HEK293 (cell line): ENCODE measurements at regions not wholly inside any gene's neighbourhood (a gene's known extent, or its start where the extent isn't known, plus 50 kb on each side); places are given as distances from the start of the nearest gene placed in this dataset.

Experiments
- CTCF ChIA-PET: fragments of 350-600 bp; formaldehyde crosslinking; extraction: SDS; loops from one replicate; lab custom pipeline; 2021; ENCODE audit warnings: antibody characterized with exemption; lab: Yijun Ruan, JAX
- POLR2A ChIA-PET: fragments of 300-600 bp; formaldehyde crosslinking; extraction: SDS; loops from one replicate; lab custom pipeline; 2020; ENCODE audit warnings: antibody characterized with exemption, inconsistent platforms; lab: Yijun Ruan, JAX
- H3K27ac ChIP-seq: fragments of 200-500 bp; sonication (Bioruptor generic); 2 replicates; pipeline ENCODE4 v1.5.1; 2014; ENCODE audit warnings: low read depth, low read length, control low read depth, inconsistent platforms; ENCODE audit errors: extremely low read depth
- H3K36me3 ChIP-seq, 2 experiments: fragments of 200-500 bp in 1 of 2; sonication (Bioruptor generic) in 1 of 2; 1 replicate in 1 of 2; 2 replicates in 1 of 2; pipeline ENCODE4 v1.5.1; 2014 to 2017; ENCODE audit warnings: inconsistent platforms in 2 of 2, low read length in 2 of 2; ENCODE audit not compliant: control insufficient read depth in 2 of 2, insufficient read depth in 1 of 2
- H3K4me1 ChIP-seq: fragments of 200-500 bp; sonication (Bioruptor generic); 2 replicates; pipeline ENCODE4 v1.5.1; 2014; ENCODE audit warnings: mild to moderate bottlenecking, low read length, inconsistent platforms; ENCODE audit not compliant: control insufficient read depth, insufficient read depth
- H3K4me3 ChIP-seq: 2 replicates; pipeline ENCODE4 v1.5.1; 2011; ENCODE audit warnings: low read depth, mild to moderate bottlenecking, control low read depth, low read length, moderate library complexity
- H3K9me3 ChIP-seq: fragments of 200-500 bp; sonication (Bioruptor generic); 2 replicates; pipeline ENCODE4 v1.5.1; 2014; ENCODE audit warnings: low read depth, low read length, inconsistent platforms; ENCODE audit not compliant: control insufficient read depth, insufficient read depth
- BCL11B ChIP-seq: fragments of 450-650 bp; formaldehyde crosslinking; IDR thresholded peaks from 2 replicates; pipeline ENCODE4 v1.5.1; 2016; ENCODE audit warnings: low read depth, missing biosample characterization, missing genetic modification characterization
- ELK4 ChIP-seq: IDR thresholded peaks from 2 replicates; pipeline ENCODE4 v1.6.1; 2011; ENCODE audit warnings: mild to moderate bottlenecking, low read depth, low read length, borderline replicate concordance
- GLIS2 ChIP-seq: fragments of 450-650 bp; formaldehyde crosslinking; IDR thresholded peaks from 2 replicates; pipeline ENCODE4 v1.5.1; 2016; ENCODE audit warnings: missing biosample characterization, missing genetic modification characterization
- MYNN ChIP-seq: fragments of 450-650 bp; formaldehyde crosslinking; IDR thresholded peaks from 2 replicates; pipeline ENCODE4 v1.5.1; 2016; ENCODE audit warnings: missing biosample characterization, missing genetic modification characterization, borderline replicate concordance
- PRDM10 ChIP-seq: fragments of 450-650 bp; formaldehyde crosslinking; IDR thresholded peaks from 2 replicates; pipeline ENCODE4 v1.5.1; 2016; ENCODE audit warnings: missing biosample characterization, missing genetic modification characterization
- SCRT2 ChIP-seq: fragments of 450-650 bp; formaldehyde crosslinking; IDR thresholded peaks from 2 replicates; pipeline ENCODE4 v1.5.1; 2016; ENCODE audit warnings: missing biosample characterization, missing genetic modification characterization
- SP3 ChIP-seq: fragments of 450-650 bp; formaldehyde crosslinking; IDR thresholded peaks from 2 replicates; pipeline ENCODE4 v1.5.1; 2016; ENCODE audit warnings: missing biosample characterization, missing genetic modification characterization
- TCF7L2 ChIP-seq: IDR thresholded peaks from 2 replicates; pipeline ENCODE4 v1.6.1; 2011; ENCODE audit warnings: low read depth, mild to moderate bottlenecking, inconsistent platforms, low read length, moderate library complexity, borderline replicate concordance
- ZBTB20 ChIP-seq: fragments of 450-650 bp; formaldehyde crosslinking; IDR thresholded peaks from 2 replicates; pipeline ENCODE4 v1.5.1; 2016; ENCODE audit warnings: missing biosample characterization, missing genetic modification characterization
- ZNF16 ChIP-seq: fragments of 450-650 bp; formaldehyde crosslinking; IDR thresholded peaks from 2 replicates; pipeline ENCODE4 v1.5.1; 2016; ENCODE audit warnings: low read depth, missing biosample characterization, missing genetic modification characterization
- ZNF274 ChIP-seq, 2 experiments: fragments of 200-500 bp in 1 of 2; fragments of 450-650 bp in 1 of 2; sonication (Bioruptor generic) in 1 of 2; formaldehyde crosslinking in 1 of 2; IDR thresholded peaks; 2 replicates each; pipeline versions ENCODE4 v1.5.1 to v1.6.1; 2014 to 2016; ENCODE audit warnings: borderline replicate concordance in 1 of 2, inconsistent platforms in 1 of 2, low read length in 1 of 2, missing biosample characterization in 1 of 2, missing genetic modification characterization in 1 of 2
- ZNF362 ChIP-seq: fragments of 450-650 bp; formaldehyde crosslinking; IDR thresholded peaks from 2 replicates; pipeline ENCODE4 v1.5.1; 2016; ENCODE audit warnings: missing biosample characterization, missing genetic modification characterization
- ZNF707 ChIP-seq: fragments of 450-650 bp; formaldehyde crosslinking; IDR thresholded peaks from 2 replicates; pipeline ENCODE4 v1.5.1; 2016; ENCODE audit warnings: missing biosample characterization, missing genetic modification characterization
- ZSCAN23 ChIP-seq: fragments of 450-650 bp; formaldehyde crosslinking; IDR thresholded peaks from 2 replicates; pipeline ENCODE4 v1.5.1; 2016; ENCODE audit warnings: missing biosample characterization, missing genetic modification characterization
- ZSCAN4 ChIP-seq: fragments of 450-650 bp; formaldehyde crosslinking; IDR thresholded peaks from 2 replicates; pipeline ENCODE4 v1.5.1; 2017; ENCODE audit warnings: missing biosample characterization, missing genetic modification characterization

GRCh38 chr2:71891719-71892422, 255.8 kb downstream of the CYP26B1 start:
- CTCF ChIA-PET: no interaction called here

GRCh38 chr2:71891155-71891554, 256.5 kb downstream of the CYP26B1 start:
- Histone ChIP-seq H3K9me3 (no peaks in the 10 kb centered on the region), H3K36me3 (no peaks in the 10 kb centered on the region), H3K4me3 (no peak overlapping the region), H3K27ac (no peak overlapping the region), H3K4me1 (no peaks in the 10 kb centered on the region)
- ChIA-PET CTCF (interaction anchor here (0.6 kb wide), 1 partner anchor 288 kb away, joined by 3 read pairs; no protein-coding TSS in a partner anchor), POLR2A (no interaction called here)
- TF ChIP-seq TCF7L2 (no peak), ZNF274 (IDR thresholded peaks at IDR 0.05; ENCODE audit: low read length) (no peak), ZNF274 (tag by site-specific recombination; IDR thresholded peaks at IDR 0.05; ENCODE audit: borderline replicate concordance) (no peak)

More at GRCh38 chr2:71891719-71892422, 255.8 kb downstream of the CYP26B1 start:
- H3K4me1 ChIP-seq: no peaks in the 10 kb centered on the region
- TF ChIP-seq GLIS2 (tag by site-specific recombination) (no peak), ZBTB20 (tag by site-specific recombination) (no peak), ZSCAN4 (tag by site-specific recombination) (no peak), SCRT2 (tag by site-specific recombination) (peak; percentile 72), MYNN (no peak), ZNF16 (tag by site-specific recombination) (no peak), ZNF707 (no peak), SP3 (tag by site-specific recombination) (no peak)
- TF ChIP-seq, all 188 proteins: peak for 1
- POLR2A ChIA-PET: no interaction called here
- Histone ChIP-seq H3K9me3 (no peaks in the 10 kb centered on the region), H3K4me3 (no peak overlapping the region), H3K27ac (no peak overlapping the region), H3K36me3 (no peaks in the 10 kb centered on the region)

GRCh38 chr2:71889759-71890684, 257.6 kb downstream of the CYP26B1 start:
- TF ChIP-seq BCL11B (tag by site-specific recombination) (no peak), ZSCAN23 (tag by site-specific recombination) (no peak), ELK4 (no peak), PRDM10 (tag by site-specific recombination) (no peak), ZNF362 (tag by site-specific recombination) (no peak)
- ChIA-PET POLR2A (no interaction called here), CTCF (interaction anchor here (1.0 to 1.5 kb wide), 4 partner anchors 11 to 260 kb away, joined by 3 to 5 read pairs (median 4); no protein-coding TSS in a partner anchor)
- Histone ChIP-seq H3K9me3 (no peaks in the 10 kb centered on the region), H3K4me3 (no peak overlapping the region), H3K36me3 (no peaks in the 10 kb centered on the region), H3K4me1 (no peaks in the 10 kb centered on the region), H3K27ac (no peak overlapping the region)
